NK-92 treated with Interleukin-12 subunit alpha and Interleukin-12 subunit beta, amount 100 ng/mL, for 24 hours (cell line): ENCODE measurements at regions not wholly inside any gene's neighbourhood (a gene's known extent, or its start where the extent isn't known, plus 50 kb on each side); places are given as distances from the start of the nearest gene placed in this dataset.

Experiments used
- DNase-seq: peaks from one replicate; lab custom pipeline; 2025; lab: John Stamatoyannopoulos, UW

- no peak for DNase-seq
Observed at GRCh38 chr6:80725156-80725930, 618.9 kb downstream of the BCKDHB start.

GRCh38 chr6:80720824-80721223 lies 614.4 kb downstream of the BCKDHB start:
- DNase-seq: no peak

GRCh38 chr6:80714513-80714912 lies 608.0 kb downstream of the BCKDHB start:
- no peak for DNase-seq

- DNase-seq: no peak
Observed at GRCh38 chr6:80698459-80698858, 592.0 kb downstream of the BCKDHB start.

- no peak for DNase-seq
Observed at GRCh38 chr6:80696268-80696667, 589.8 kb downstream of the BCKDHB start.

GRCh38 chr6:80690551-80691131 lies 584.2 kb downstream of the BCKDHB start:
- DNase-seq: no peak

GRCh38 chr6:80689716-80690395 lies 583.4 kb downstream of the BCKDHB start:
- DNase-seq: no peak

GRCh38 chr6:80679992-80680391 lies 573.5 kb downstream of the BCKDHB start:
- no peak for DNase-seq

- no peak for DNase-seq
Observed at GRCh38 chr6:80676386-80676785, 569.9 kb downstream of the BCKDHB start.

- no peak for DNase-seq
Observed at GRCh38 chr6:80674669-80675068, 568.2 kb downstream of the BCKDHB start.

- no peak for DNase-seq
Observed at GRCh38 chr6:80673367-80673766, 566.9 kb downstream of the BCKDHB start.

GRCh38 chr6:80667006-80667405 lies 560.5 kb downstream of the BCKDHB start:
- no peak for DNase-seq

GRCh38 chr6:80658926-80659325 lies 552.5 kb downstream of the BCKDHB start:
- no peak for DNase-seq

- DNase-seq: no peak
Observed at GRCh38 chr6:80647156-80647555, 540.7 kb downstream of the BCKDHB start.

- DNase-seq: no peak
Observed at GRCh38 chr6:80643881-80644280, 537.4 kb downstream of the BCKDHB start.

- no peak for DNase-seq
Observed at GRCh38 chr6:80642452-80642851, 536.0 kb downstream of the BCKDHB start.

- DNase-seq: no peak
Observed at GRCh38 chr6:80641591-80641990, 535.1 kb downstream of the BCKDHB start.

- no peak for DNase-seq
Observed at GRCh38 chr6:80640176-80640575, 533.7 kb downstream of the BCKDHB start.

GRCh38 chr6:80639181-80639629 lies 532.7 kb downstream of the BCKDHB start:
- no peak for DNase-seq

GRCh38 chr6:80638213-80639055 lies 532.0 kb downstream of the BCKDHB start:
- peak; percentile 70 for DNase-seq

- DNase-seq: peak; percentile 59
Observed at GRCh38 chr6:80637312-80637711, 530.8 kb downstream of the BCKDHB start.

GRCh38 chr6:80636689-80637088 lies 530.2 kb downstream of the BCKDHB start:
- no peak for DNase-seq
